CD4-positive, alpha-beta T cell treated with Interleukin-10 for 1 hour (primary cell): ENCODE measurements at regions not wholly inside any gene's neighbourhood (a gene's known extent, or its start where the extent isn't known, plus 50 kb on each side); places are given as distances from the start of the nearest gene placed in this dataset.
"Not testable (repeated sequence)": the region's sequence is repeated elsewhere in the genome, so short reads cannot be mapped to it uniquely, and the experiment has no call there.

ENCODE experiments used
- DNase-seq: peaks from one replicate; pipeline ENCODE4 v3.0.0-alpha.2; 2020

- no peak for DNase-seq
These were observed 148.7 kb downstream of the MEX3B start for GRCh38 chr15:81897057-81897677.

DNA sequence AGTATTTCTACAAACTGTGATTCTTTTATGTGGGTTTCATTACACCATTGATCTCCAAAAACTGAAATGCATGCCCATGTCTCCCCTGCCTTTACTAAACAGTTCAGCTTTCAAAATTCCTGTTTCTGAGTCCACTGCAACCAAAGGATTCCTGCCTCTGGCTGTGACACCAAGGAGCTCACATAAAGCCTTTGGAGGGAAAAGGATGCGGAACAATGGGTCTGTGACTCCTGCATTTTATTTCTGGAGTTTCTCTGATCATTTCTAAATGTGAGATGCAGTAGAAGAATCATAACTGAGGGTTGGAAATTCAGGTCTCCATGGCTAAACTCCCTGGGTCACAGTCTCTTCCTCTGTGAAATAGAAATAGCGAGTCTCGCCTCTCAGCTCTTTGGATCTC, 149.5 kb downstream of the MEX3B start:
- DNase-seq: no peak

DNA sequence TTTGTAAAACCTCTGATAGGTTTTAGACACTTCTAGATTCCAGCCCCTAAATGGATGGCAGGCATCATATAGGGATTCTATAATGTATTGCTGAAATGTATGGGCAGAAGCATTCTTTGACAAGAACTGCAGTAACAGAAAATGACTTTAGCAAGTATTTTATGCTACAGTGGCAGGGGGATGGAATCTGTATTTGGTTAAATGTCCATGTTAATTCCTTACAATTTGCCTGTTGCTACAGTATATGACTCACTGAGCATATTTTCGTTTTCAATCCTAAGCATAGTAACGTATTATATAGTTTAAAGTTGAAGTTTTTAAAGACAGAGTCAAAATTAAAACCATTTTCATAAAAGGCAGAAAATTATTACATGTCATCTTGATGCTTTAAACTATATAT, 150.1 kb downstream of the MEX3B start:
- DNase-seq: no peak

DNA sequence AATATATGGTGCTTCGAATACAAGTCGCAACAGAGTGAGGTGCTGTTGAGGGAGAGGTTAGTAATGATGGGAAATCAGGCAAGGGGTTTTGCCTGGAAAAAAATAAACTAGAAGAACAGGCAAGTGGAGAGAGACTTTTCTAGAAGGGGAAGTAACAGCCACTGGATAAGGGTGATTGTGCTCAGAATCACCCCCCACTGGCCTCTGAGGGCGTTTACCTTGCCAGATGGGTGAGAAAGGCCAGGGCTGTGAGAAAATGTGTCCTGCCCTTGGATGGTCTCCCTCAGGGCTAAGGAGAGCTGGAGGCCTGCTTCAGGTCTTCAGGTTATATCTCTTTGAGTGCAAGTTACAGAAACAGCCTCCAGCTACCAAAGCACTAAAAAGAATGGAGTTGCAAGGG, 151.8 kb downstream of the MEX3B start:
- no peak for DNase-seq

- no peak for DNase-seq
These were observed 152.5 kb downstream of the MEX3B start for GRCh38 chr15:81893182-81893835.

- DNase-seq: no peak
These were observed 155.3 kb downstream of the MEX3B start for GRCh38 chr15:81890496-81890895.

DNA sequence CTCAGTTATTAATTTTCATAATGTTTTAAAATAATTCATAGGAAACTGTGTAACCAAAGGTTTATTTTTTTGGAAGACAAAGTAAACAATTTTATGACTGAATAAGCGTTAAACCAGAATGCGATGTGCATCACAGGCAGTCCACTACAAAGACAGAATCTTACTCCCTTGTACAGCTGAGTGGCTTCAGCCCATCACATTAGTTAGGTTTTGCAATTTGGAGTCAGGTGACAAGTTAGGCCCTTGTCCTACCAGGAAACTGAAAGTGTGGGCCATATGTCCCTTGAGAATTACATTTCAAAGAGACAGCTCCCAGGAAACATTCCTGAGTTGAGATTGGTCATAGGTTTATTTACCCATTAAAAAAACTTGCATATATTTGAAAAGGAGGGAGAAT, 156.3 kb downstream of the MEX3B start:
- DNase-seq: no peak

GRCh38 chr15:81888748-81889484, 156.9 kb downstream of the MEX3B start:
- DNase-seq: no peak

GRCh38 chr15:81887912-81888311, 157.9 kb downstream of the MEX3B start:
- no peak for DNase-seq

GRCh38 chr15:81887188-81887587, 158.6 kb downstream of the MEX3B start:
- not testable (repeated sequence) for DNase-seq

DNA sequence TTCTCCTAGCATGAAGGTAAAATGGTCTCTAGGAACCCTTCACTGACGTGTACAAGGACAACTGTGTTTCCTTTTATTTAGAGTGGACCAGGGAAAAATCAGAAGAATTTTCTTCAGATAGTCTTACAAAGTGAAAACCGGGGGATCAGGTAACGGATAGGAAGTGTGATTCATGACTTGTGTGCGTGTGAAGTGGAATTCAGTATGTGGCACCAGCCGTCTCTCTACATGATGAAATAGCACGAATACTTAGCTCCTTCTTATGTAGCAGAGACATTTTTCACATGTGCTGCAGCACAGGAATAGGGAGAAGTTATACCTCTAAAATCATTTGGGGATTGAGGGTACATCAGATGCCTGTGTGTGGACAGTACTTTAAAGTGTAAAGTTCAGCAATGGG, 159.2 kb downstream of the MEX3B start:
- no peak for DNase-seq

DNA sequence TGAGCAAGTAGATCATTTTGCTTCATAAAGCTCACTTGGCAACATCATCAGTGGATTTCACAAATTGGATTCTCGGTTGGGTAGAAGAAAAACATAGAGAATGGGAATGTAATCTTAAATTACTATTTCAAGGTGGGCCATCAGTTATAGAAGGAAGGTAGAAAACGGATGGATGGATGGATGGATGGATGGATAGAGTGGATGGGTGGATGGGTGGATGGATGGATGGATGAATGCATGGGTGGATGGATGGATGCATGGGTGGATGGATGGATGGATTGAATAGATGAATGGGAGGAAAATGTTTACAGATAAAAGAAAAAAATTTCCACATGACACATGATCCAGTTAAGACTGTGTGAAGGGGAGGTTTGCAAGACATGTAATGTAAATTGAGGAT, 159.7 kb downstream of the MEX3B start:
- no peak for DNase-seq

GRCh38 chr15:81885135-81885534, 160.7 kb downstream of the MEX3B start:
- DNase-seq: no peak

DNA sequence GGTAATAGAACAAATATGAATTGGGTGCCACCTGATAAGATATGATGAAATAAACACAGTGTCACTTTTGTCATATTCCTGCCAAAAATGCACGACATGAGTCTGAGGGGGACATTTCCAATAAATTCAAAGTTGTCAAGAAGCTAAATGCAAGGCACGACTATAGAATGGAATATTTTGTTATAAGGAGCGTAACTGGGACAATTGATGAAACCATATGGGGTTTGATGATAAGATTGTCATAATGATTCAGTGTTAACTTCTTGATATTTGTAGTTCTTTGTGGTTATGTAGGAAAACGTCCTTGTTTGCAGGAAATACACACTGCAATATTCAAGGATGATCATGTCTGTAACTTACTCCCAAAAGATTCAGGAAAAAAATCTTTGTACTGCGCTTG, 163.3 kb downstream of the MEX3B start:
- no peak for DNase-seq

DNA sequence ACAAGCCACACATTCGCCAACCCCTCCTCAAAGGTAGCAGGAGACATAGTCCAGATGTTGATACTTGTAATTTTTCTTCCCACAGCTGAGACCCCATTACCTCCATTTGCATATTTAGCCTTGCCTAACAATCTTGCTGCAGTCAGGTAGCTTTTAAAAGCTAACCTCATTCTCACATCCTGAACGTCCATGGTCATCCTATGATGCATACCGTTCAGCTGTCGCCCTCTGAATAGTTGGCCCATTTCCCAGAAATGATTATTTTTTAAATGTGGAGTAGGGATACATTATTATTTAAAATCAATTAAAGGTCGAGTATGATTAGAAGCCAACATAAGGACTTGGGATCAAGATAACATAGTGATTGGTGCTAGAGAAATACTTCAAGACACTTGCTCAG, 165.0 kb downstream of the MEX3B start:
- DNase-seq: no peak

DNA sequence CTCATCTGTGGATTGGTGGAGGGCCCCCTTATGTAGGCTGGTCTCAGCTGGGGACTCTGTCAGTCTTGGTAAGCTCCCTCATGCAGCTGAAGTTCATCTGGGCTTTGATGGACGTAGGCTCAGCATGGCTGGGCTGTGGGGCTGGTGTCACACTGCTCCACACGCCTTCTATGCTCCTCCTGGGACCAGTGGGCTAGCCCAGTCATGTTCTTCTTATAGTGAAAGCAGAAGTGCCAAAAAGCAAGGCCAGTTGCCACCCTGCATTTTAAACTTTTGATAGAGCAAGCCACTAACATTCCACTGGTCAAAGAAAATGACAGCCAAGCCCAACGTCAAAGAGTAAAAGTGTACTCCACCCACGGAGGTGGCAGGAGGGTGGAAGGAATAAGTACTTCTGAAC, 165.5 kb downstream of the MEX3B start:
- no peak for DNase-seq

DNA sequence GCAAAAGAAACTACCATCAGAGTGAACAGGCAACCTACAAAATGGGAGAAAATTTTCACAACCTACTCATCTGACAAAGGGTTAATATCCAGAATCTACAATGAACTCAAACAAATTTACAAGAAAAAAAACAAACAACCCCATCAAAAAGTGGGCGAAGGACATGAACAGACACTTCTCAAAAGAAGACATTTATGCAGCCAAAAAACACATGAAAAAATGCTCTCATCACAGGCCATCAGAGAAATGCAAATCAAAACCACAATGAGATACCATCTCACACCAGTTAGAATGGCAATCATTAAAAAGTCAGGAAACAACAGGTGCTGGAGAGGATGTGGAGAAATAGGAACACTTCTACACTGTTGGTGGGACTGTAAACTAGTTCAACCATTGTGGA, 170.1 kb downstream of the MEX3B start:
- DNase-seq: not testable (repeated sequence)

DNA sequence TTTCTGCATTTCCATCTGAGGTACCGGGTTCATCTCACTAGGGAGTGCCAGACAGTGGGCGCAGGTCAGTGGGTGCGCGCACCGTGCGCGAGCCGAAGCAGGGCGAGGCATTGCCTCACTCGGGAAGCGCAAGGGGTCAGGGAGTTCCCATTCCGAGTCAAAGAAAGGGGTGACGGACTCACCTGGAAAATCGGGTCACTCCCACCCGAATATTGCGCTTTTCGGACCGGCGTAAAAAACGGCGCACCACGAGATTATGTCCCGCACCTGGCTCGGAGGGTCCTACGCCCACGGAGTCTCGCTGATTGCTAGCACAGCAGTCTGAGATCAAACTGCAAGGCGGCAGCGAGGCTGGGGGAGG, 175.1 kb downstream of the MEX3B start:
- DNase-seq: not testable (repeated sequence)

DNA sequence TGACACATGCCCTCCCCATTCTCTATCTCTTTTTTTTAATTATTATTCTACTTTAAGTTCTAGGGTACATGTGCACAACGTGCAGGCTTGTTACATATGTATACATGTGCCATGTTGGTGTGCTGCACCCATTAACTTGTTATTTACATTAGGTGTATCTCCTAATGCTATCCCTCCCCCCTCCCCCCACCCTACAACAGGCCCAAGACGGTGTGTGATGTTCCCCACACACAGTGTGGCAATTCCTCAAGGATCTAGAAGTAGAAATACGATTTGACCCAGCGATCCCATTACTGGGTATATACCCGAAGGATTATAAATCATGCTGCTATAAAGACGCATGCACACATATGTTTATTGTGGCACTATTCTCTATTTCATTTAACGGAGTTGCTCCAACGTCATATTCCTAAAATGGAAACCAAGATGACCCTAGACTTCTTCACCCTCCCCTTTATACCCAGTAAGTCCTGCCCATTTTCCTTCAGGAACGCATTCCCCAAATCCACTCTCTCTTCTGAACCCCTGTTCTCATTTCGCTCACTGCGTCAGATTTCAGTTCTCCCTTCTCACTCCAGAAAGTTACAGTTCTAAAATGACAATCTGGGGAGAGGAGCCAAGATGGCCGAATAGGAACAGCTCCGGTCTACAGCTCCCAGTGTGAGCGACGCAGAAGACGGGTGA, 175.6 kb downstream of the MEX3B start:
- DNase-seq: not testable (repeated sequence)

- DNase-seq: no peak
These were observed 176.5 kb downstream of the MEX3B start for GRCh38 chr15:81869161-81869954.

DNA sequence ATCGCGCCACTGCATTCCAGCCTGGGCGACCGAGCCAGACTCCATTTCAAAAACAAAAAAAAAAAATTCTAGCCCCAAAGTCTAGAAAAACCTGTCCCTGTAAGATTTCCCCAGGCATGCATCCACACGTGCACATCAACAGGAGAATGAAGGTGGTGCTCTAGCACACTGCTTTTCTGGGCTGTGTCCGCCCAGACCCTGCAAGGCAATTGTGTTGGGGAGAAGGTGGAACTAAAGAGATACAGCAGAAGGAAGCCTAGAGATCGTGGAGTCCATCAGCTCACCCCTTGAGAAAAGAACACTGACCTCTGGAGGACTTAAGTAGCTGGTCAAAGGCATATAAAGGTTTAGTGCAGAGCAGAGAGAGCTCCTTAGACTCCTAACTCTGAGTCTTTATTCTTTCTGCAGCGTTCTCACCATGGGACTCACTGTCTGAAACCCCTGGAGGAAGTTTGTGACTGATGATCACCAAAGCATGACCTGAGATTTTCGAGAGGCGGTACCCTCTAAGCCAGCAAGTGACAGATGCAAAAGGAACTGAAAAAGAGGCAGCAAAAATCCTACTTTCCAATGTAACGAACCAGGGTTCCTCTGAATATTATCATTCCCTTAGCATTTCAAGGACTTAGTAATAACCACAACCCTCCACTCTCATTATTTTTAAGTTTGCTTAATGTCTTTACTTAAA, 179.8 kb downstream of the MEX3B start:
- DNase-seq: no peak

DNA sequence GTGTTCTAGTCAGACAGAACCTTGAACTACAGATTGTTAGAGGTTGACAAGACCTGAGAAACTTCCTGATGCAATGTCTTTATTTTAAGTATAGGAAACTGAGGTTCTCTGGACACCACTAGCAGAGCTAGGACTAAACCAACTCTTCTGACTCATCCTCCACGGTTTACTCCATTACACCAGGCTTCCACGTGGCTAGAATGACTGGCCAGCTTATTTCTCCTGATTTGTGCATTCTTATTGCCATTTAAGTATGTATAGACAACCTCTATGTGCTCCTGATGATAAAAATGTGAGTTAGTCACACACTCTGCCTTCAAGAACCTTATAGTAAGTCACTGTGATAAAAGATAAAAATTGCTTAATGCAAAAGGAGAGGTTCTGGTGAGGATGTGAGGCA, 182.7 kb downstream of the MEX3B start:
- DNase-seq: no peak
